ENCODE measurements at regions not wholly inside any gene's neighbourhood (a gene's known extent, or its start where the extent isn't known, plus 50 kb on each side); places are given as distances from the start of the nearest gene placed in this dataset.
A peak's percentile ranks its signal among the peaks of the same experiment; 100 is the strongest.

- Mint-ChIP-seq H3K27ac (ENCODE audit: unreplicated experiment) (no peak overlapping the region), H3K27me3 (ENCODE audit: insufficient read depth, unreplicated experiment) (no peaks in the 10 kb centered on the region), H3K36me3 (ENCODE audit: insufficient read depth, unreplicated experiment) (no peaks in the 10 kb centered on the region), H3K4me3 (ENCODE audit: unreplicated experiment) (no peak overlapping the region), H3K9me3 (ENCODE audit: unreplicated experiment) (peaks cover 16% of the 10 kb centered on the region), H3K4me1 (ENCODE audit: low read depth, unreplicated experiment) (no peaks in the 10 kb centered on the region)
- no peaks in the 10 kb centered on the region; the same call in 1 of the 2 replicates for H3K36me3 ChIP-seq (ENCODE audit: control insufficient read depth, insufficient read depth, low read length)
- intact Hi-C loops (cut with micrococcal nuclease; ENCODE audit: unreplicated experiment) = no loop called here
- TF ChIP-seq CTCF (IDR thresholded peaks at IDR 0.05; ENCODE audit: insufficient read depth in 1 of 2, low read depth in 1 of 2, low read length in 1 of 2, severe bottlenecking in 1 of 2, unreplicated experiment in 1 of 2) = no peak
- CTCF ChIA-PET = no interaction called here
- H3K4me3 ChIP-seq (ENCODE audit: low read depth, low read length) = no peak overlapping the region
- no peaks in the 10 kb centered on the region; the same call in 1 of the 2 replicates for H3K9me3 ChIP-seq
- 0 out of 2 replicates have a peak, but pooled peaks cover 10% of the 10 kb centered on the region for H3K4me1 ChIP-seq
- no TSS peak for BruUV-seq (replicated peaks)
- no peaks in the 10 kb centered on the region for H3K27me3 ChIP-seq (replicated peaks; ENCODE audit: control insufficient read depth, insufficient read depth, low read length)
- POLR2A ChIA-PET = no interaction called here
- no peak for DNase-seq
Observed at GRCh38 chr16:72372087-72373045, 200.4 kb upstream of the PMFBP1 start.

GRCh38 chr16:72371307-72372086, 199.5 kb upstream of the PMFBP1 start:
- no peaks in the 10 kb centered on the region for H3K27me3 Mint-ChIP-seq (ENCODE audit: insufficient read depth, unreplicated experiment)
- H3K9me3 ChIP-seq = peaks cover 9% of the 10 kb centered on the region
- peak in 1 of 2 experiments; percentile 9 for DNase-seq
- H3K36me3 ChIP-seq (ENCODE audit: control insufficient read depth, insufficient read depth, low read length) = no peaks in the 10 kb centered on the region; the same call in 1 of the 2 replicates
- no peaks in the 10 kb centered on the region for H3K27me3 ChIP-seq (replicated peaks; ENCODE audit: control insufficient read depth, insufficient read depth, low read length)
- H3K4me3 Mint-ChIP-seq (ENCODE audit: unreplicated experiment) = no peak overlapping the region
- no peaks in the 10 kb centered on the region for H3K4me1 Mint-ChIP-seq (ENCODE audit: low read depth, unreplicated experiment)
- H3K4me1 ChIP-seq = 0 out of 2 replicates have a peak, but pooled peaks cover 10% of the 10 kb centered on the region
- CTCF ChIA-PET = interaction anchor here (0.8 kb wide), 1 partner anchor 9 kb away, joined by 3 read pairs; no protein-coding TSS in a partner anchor
- H3K9me3 Mint-ChIP-seq (ENCODE audit: unreplicated experiment) = peaks cover 20% of the 10 kb centered on the region
- no TSS peak for BruUV-seq (replicated peaks)
- POLR2A ChIA-PET = no interaction called here
- intact Hi-C loops (cut with micrococcal nuclease; ENCODE audit: unreplicated experiment) = no loop called here
- no peaks in the 10 kb centered on the region for H3K36me3 Mint-ChIP-seq (ENCODE audit: insufficient read depth, unreplicated experiment)
- no peak overlapping the region for H3K27ac Mint-ChIP-seq (ENCODE audit: unreplicated experiment)
- no peak for TF ChIP-seq CTCF (IDR thresholded peaks at IDR 0.05; ENCODE audit: insufficient read depth in 1 of 2, low read depth in 1 of 2, low read length in 1 of 2, severe bottlenecking in 1 of 2, unreplicated experiment in 1 of 2)
- H3K4me3 ChIP-seq (ENCODE audit: low read depth, low read length) = no peak overlapping the region

DNA sequence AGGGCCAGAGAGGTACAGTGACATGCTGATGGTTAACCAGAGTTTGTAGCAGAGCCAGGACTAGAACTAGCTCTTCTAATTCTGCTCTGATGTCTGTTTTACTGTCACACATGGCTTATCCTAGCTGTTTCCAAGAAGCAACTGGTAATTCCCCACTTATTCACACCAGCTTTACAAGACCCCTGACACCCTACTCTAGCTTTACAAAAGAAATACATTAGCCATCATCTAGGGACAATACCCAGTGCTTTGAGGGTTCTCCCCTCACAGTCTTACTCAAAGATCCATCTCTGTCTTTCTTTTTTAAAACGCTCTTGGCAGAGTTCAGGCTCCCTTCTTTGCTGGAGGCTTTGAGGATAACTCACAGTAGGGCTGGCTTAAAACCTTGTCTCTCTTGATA, 197.3 kb upstream of the PMFBP1 start:
- no peak for DNase-seq
- TF ChIP-seq CTCF (IDR thresholded peaks at IDR 0.05; ENCODE audit: insufficient read depth in 1 of 2, low read depth in 1 of 2, low read length in 1 of 2, severe bottlenecking in 1 of 2, unreplicated experiment in 1 of 2) = no peak
- ChIA-PET POLR2A (no interaction called here), CTCF (no interaction called here)
- no peaks in the 10 kb centered on the region for H3K27me3 Mint-ChIP-seq (ENCODE audit: insufficient read depth, unreplicated experiment)
- no peaks in the 10 kb centered on the region for H3K27me3 ChIP-seq (replicated peaks; ENCODE audit: control insufficient read depth, insufficient read depth, low read length)
- no peaks in the 10 kb centered on the region for H3K4me1 Mint-ChIP-seq (ENCODE audit: low read depth, unreplicated experiment)
- H3K9me3 ChIP-seq = peaks cover 9% of the 10 kb centered on the region
- H3K4me3 Mint-ChIP-seq (ENCODE audit: unreplicated experiment) = no peak overlapping the region
- no TSS peak for BruUV-seq (replicated peaks)
- H3K36me3 Mint-ChIP-seq (ENCODE audit: insufficient read depth, unreplicated experiment) = no peaks in the 10 kb centered on the region
- H3K36me3 ChIP-seq (ENCODE audit: control insufficient read depth, insufficient read depth, low read length) = no peaks in the 10 kb centered on the region; the same call in 1 of the 2 replicates
- intact Hi-C loops (cut with micrococcal nuclease; ENCODE audit: unreplicated experiment) = no loop called here
- H3K4me1 ChIP-seq = 0 out of 2 replicates have a peak, but pooled peaks cover 10% of the 10 kb centered on the region
- H3K4me3 ChIP-seq (ENCODE audit: low read depth, low read length) = no peak overlapping the region
- H3K27ac Mint-ChIP-seq (ENCODE audit: unreplicated experiment) = no peak overlapping the region
- peaks cover 20% of the 10 kb centered on the region for H3K9me3 Mint-ChIP-seq (ENCODE audit: unreplicated experiment)
